Muscle of arm (tissue), 1 donor: ENCODE measurements at regions not wholly inside any gene's neighbourhood (a gene's known extent, or its start where the extent isn't known, plus 50 kb on each side); places are given as distances from the start of the nearest gene placed in this dataset.
"Not testable (repeated sequence)": the region's sequence is repeated elsewhere in the genome, so short reads cannot be mapped to it uniquely, and the experiment has no call there.

Experiments used
- DNase-seq: peaks from one replicate; pipeline ENCODE4 v3.0.0-alpha.2; 2013

- DNase-seq = no peak
These were observed 164.8 kb upstream of the NT5E start for GRCh38 chr6:85285114-85285513.

DNA sequence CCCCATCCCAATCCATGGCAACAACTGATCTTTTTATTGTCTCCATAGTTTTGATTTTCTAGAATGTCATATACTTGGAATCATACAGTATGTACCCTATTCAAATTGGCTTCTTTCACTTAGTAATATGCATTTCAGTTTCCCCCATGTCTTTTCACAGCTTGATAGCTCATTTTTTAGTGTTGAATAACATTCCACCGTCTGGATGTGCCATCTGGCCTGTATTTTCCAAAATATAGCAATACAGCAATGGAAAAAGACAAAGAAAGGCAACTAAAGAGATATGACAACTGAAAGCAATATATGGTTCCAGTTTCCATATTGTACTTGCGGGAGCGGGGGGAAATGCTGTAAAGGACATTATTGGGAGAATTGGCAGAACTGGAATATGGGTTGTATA, 166.4 kb upstream of the NT5E start:
- no peak for DNase-seq

GRCh38 chr6:85278466-85279035, 171.3 kb upstream of the NT5E start:
- no peak for DNase-seq

- peak; percentile 53 for DNase-seq
These were observed 173.9 kb upstream of the NT5E start for GRCh38 chr6:85276026-85276425.

- no peak for DNase-seq
These were observed 174.4 kb upstream of the NT5E start for GRCh38 chr6:85275338-85275985.

GRCh38 chr6:85273870-85274269, 176.0 kb upstream of the NT5E start:
- DNase-seq = peak; percentile 7

DNA sequence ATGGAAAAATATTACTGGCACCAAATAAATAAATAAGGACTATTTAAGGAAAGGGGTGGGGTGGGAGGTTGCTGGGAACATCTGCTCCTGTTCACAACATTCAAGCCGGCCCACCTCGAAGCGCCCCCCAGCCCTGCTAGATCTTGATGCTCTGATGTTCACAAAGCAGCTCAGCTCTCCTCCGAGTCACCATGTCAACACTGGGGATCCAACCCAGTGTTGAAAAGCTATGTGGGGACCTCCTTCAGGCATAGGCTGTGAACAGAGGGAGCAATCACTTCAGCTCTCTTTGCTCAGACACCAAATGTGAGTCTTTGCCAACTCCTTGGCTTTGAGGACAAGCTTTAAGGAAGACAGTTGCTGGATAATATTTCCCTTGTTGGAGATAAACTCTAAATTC, 176.8 kb upstream of the NT5E start:
- DNase-seq = peak; percentile 63

- DNase-seq = no peak
These were observed 177.3 kb upstream of the NT5E start for GRCh38 chr6:85272592-85272991.

DNA sequence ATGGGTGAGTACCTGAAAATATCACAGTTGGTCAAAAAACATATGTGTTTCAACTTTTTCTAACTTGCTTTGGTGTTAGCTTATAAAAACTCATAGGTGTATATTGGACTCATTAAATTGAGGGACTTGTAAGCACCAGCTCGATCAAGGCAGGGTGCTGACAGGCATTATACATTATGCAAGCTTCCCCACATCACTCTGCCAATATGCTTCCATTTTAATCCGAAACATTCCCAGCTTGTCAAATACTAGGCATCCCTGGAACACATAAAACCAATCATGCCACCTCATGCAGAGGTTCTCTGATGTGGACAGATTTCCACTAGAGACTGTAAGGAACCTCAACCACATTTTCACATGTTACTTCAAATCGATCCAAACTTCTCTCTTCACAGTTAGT, 187.3 kb upstream of the NT5E start:
- DNase-seq = no peak

DNA sequence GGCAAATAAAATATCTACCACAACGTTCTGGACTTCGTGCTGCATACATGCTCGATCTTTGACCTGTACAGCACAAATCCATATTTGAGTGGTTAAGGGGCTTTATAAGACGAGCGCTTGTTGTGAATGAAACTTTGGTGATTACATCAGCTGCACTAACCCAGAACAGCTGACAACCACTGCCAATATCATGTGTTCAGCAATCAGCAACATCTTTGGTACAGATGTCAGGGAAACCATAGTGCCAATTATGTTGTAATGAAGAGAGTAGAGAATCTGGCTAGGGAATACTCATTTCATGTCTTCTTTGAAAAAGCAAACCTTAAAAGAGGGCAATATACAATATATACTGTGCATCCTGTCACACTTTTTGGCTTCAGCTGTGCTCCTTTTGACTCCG, 188.6 kb upstream of the NT5E start:
- DNase-seq = peak; percentile 51

DNA sequence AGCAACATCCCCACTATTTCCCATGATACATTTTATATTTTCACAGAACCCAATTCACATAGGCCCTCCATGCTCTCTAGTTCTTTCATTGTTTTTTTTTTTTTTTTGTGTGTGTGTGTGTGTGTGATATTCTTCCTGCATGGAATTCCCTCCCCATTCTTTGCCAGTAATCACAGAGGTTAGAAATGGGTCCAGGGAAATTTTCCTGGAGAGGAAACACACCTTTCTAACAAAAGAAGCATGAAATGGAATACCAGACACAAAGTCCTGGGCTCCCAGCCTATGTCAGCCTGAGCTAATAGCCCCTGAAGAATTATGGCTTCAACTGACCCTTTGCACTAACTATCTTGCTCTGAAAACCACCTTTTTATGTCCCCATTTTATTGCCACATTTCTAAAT, 194.2 kb upstream of the NT5E start:
- DNase-seq = no peak

- DNase-seq = no peak
These were observed 197.3 kb upstream of the NT5E start for GRCh38 chr6:85252552-85252951.

- DNase-seq = no peak
These were observed 197.8 kb upstream of the NT5E start for GRCh38 chr6:85252085-85252484.

DNA sequence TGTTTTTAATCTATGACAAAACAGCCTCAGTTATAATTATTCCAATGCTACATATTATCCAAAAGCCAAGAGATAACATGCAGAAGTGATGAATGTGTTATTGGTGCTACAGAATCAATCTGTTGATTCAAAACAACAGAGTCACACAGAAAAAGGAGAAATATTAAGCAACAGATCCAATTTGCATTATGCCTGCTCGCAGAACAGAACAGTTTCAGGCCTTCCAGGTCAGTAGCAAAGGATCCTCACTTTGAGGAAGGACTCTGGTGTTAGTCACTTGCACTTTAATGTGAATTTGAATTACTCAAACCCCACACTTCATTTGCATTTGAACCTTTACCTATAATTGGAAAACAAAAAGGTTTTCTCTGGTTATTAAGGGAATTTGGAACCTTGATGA, 198.6 kb upstream of the NT5E start:
- no peak for DNase-seq

DNA sequence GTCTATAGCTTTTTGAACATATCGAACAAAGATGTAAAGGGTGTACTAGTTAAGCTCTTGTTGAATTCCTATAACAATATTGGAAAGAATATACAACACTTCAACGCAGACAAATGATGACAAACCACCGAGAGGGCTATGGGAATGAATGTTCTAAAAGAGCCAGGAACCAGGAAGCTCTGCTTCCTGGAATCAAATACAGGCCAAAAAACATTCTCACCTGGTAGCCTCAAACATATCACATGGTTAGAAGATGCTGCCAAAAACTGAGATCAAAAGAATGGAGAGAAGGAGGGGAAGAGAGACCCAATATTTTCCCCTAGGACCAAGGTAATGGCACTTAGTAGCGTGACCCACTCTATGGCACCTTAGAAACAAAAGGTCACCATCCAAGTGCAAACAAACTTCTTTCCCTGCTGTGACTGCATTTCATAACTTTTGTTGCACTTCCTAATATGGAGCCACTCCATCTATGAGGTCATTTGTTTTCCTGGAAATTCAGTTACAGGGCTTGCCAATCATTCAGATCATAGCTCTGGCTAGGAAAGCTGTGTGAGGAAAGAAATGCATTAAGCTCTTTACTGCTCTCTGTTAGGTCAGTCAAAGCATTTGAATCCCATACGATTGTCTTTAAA, 199.2 kb upstream of the NT5E start:
- peak; percentile 89 for DNase-seq

DNA sequence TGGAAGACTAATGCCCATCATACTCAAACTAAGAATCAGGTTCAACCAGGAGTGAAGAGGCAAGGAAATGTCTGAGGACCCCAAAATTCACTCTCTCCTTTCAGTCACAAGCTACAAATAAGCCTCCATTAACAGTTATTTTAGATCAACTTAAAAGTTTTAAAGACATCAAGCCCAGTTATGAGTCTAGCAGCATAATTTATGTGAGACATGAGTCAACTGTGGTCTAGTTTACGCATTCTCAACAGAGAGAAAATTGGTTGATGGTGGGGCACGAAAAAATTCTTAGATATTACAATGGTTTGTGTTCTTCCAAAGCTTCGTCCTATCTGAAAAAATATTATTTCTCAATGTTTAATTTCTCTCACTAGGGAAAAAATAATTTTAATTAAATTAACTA, 204.9 kb upstream of the NT5E start:
- DNase-seq = no peak

DNA sequence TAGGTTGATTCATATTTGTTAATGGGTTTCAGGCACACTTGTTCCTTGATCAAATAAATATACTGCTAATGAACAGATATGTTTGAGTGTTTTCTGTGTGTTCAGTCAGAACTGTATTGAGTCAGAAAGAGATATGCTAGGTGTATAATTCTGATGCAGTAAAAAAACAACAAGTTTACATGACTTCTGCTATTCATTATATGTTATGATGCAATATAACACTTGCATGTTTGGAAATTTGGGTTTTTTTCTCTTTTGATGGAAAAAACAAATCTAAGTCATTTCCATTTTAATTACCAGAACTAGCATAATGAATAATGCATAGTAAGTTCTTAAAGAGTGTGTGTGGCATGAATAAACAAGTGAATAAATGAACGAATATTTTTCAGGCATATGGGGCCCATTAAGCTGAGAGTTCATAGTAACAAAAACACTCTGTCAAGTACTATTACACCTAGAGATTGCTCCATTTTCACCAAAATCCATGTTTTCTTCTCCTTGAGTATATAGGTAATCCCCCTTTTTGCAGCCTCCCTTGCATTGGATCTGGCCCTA, 208.3 kb upstream of the NT5E start:
- DNase-seq = no peak

DNA sequence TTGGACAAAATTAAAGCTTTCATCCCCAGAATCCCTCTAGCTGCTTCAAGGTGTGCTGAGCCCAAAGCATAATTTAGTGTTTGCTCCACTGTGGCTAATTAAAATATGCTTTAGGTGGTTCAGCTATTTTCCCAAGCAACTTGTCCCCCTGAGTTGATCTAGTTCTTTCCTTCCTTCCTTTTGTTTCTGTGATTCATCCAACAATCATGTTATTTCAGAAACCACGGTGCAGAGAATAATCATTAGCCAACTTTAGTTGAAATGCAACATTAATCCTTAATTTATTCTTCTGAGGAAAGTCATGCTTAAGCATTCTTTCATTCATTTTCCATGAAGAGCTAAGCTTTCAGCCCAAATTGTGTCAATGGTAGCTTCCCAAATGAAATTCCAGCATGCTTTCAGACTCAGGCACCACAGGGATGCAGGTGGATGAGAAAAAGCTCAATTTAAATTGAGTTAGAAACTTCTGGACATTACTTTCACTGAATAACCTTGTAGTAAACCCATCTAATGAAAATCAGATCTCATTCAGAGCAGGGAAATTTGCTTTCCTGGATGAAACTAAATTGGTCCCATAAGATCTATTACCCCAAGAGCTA, 209.0 kb upstream of the NT5E start:
- DNase-seq = peak; percentile 21

- DNase-seq = no peak
These were observed 212.4 kb upstream of the NT5E start for GRCh38 chr6:85237478-85237877.

- DNase-seq = no peak
These were observed 213.2 kb upstream of the NT5E start for GRCh38 chr6:85236636-85237035.

DNA sequence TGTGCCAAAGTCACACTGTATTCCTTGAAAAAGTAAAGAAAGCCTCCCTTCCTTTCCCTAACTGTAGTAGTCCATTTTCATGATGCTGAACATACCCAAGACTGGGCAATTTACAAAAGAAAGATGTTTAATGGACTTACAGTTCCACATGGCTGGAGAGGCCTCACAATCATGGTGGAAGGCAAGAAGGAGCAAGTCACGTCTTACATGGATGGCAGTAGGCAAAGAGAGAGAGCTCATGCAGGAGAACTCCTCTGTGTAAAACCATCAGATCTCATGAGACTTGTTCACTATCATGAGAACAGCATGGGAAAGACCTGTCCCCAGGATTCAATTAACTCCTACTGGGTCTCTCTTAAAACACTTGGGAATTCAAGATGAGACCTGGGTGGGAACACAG, 222.5 kb upstream of the NT5E start:
- DNase-seq = not testable (repeated sequence)

DNA sequence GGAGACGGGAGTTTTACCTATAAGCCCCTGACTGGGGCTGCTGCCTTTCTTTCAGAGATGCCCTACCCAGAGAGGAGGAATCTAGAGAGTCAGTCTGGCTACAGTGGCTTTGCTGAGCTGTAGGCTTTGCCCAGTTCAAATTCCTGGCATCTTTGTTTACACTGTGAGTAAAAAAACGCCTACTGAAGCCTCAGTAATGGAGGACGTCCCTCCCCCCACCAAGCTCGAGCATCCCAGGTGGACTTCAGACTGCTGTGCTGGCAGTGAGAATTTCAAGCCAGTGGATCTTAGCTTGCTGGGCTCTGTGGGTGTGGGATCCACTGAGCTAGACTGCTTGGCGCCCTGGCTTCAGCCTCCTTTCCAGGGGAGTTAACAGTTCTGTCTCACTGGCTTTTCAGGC, 237.1 kb upstream of the NT5E start:
- DNase-seq = not testable (repeated sequence)

DNA sequence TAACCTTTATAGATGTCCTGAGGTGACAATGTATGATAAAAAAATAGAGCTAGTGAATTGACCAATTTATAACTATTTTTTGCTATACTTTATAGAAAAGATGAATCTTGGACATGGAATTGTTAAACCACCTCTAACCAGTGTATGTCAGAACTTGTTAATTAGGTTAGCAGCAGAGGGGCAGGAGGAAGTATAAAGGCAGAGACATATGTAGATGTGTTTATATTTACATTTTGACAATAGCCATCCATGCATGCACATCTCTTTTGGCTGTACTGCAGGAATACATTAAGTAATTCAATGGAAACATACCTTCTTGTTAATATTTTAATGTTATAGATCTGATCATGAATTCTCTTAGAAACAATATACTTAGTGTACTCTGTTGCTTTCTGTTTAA, 254.6 kb upstream of the NT5E start:
- DNase-seq = no peak
